OCI-LY7 (cell line): ENCODE measurements at regions not wholly inside any gene's neighbourhood (a gene's known extent, or its start where the extent isn't known, plus 50 kb on each side); places are given as distances from the start of the nearest gene placed in this dataset.

Experiments
- EZH2phosphoT487 ChIP-seq: fragments of 200-600 bp; sonication (generic); IDR thresholded peaks from 2 replicates; pipeline ENCODE4 v1.6.1; 2018; ENCODE audit warnings: low read depth, borderline replicate concordance, mild to moderate bottlenecking, mixed run types, antibody characterized with exemption, low read length, moderate library complexity, mixed read lengths
- TF ChIP-seq, protein P1 (sequence below): fragments of 200-600 bp; sonication (generic); conservative IDR thresholded peaks from 2 replicates; pipeline ENCODE4 v1.5.1; 2014; ENCODE audit warnings: mild to moderate bottlenecking, antibody characterized with exemption, low read length, moderate library complexity, mixed read lengths

GRCh38 chr9:107855164-107855563 lies 365.6 kb upstream of the KLF4 start:
- TF ChIP-seq, protein P1, sequence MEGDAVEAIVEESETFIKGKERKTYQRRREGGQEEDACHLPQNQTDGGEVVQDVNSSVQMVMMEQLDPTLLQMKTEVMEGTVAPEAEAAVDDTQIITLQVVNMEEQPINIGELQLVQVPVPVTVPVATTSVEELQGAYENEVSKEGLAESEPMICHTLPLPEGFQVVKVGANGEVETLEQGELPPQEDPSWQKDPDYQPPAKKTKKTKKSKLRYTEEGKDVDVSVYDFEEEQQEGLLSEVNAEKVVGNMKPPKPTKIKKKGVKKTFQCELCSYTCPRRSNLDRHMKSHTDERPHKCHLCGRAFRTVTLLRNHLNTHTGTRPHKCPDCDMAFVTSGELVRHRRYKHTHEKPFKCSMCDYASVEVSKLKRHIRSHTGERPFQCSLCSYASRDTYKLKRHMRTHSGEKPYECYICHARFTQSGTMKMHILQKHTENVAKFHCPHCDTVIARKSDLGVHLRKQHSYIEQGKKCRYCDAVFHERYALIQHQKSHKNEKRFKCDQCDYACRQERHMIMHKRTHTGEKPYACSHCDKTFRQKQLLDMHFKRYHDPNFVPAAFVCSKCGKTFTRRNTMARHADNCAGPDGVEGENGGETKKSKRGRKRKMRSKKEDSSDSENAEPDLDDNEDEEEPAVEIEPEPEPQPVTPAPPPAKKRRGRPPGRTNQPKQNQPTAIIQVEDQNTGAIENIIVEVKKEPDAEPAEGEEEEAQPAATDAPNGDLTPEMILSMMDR = no peak
- TF ChIP-seq EZH2phosphoT487 = no peak
